Right ventricle myocardium inferior (tissue), 1 donor: ENCODE measurements at regions not wholly inside any gene's neighbourhood (a gene's known extent, or its start where the extent isn't known, plus 50 kb on each side); places are given as distances from the start of the nearest gene placed in this dataset.

Source experiments
- ATAC-seq: fragments of 200-7000 bp; cut with Tn5 transposase; one replicate; pipeline ENCODE4 v1.9.1; 2020; ENCODE audit warnings: mild to moderate bottlenecking, moderate library complexity
- DNase-seq: peaks from one replicate; pipeline ENCODE4 v3.0.0; 2021; ENCODE audit errors: missing footprints
- intact Hi-C: fragments of 100-400 bp; cut with DNase I; formaldehyde crosslinking; loops from one replicate; pipeline ENCODE4 v1.11.0; 2022
- donor health status: DM: no; HTN: yes; CAD: no; lungs with severe emphysema.

- no peak for ATAC-seq
- no peak for DNase-seq
- intact Hi-C loops: no loop called here
Measured at GRCh38 chr12:92519284-92519683, 183.5 kb upstream of the PLEKHG7 start.

DNA sequence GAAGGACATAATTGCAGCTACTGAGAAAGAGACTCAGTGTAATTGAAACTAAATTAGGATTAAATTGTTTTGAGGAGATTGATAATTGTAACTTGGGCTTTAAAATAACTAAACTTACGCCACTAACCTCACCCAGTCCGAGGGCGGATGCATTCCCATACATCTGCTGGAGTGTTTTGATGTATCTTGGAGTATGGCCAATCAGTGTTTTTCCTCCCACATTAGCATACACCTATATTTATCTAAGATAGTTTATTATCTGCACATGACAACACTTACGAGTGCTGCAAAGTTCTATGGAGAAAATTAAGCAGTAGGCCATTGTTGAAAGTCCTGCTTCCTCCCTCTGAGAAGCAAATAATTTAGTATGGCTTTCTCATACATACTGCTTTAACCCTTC, 184.7 kb upstream of the PLEKHG7 start:
- intact Hi-C loops: no loop called here
- ATAC-seq (no peak), DNase-seq (no peak)

- DNase-seq: no peak
- ATAC-seq: no peak
- intact Hi-C loops: no loop called here
Measured at GRCh38 chr12:92516277-92516600, 186.6 kb upstream of the PLEKHG7 start.

DNA sequence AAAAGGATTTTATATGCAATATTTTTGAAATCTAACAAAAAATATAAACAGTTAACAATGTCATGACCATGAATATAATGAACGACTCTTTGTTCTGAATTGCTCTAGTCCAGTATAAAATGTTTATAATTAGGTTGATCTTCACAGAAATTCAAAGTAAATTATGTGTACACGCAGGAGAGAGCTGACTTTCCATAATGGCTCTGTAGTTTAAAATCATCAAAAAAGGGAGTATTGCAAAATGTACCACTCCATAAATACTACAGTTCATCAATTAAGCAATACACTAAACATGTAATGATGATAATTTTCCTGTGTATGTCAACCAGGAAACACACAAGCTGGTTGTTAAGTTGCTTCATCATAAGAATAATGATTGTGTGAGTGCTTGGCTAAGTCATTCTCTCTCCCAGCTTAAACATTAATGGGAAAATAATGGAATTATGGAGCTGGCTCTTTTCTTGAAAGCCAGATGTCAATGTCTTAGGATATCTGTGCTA, 189.5 kb upstream of the PLEKHG7 start:
- DNase-seq (no peak), ATAC-seq (no peak)
- intact Hi-C loops: no loop called here

DNA sequence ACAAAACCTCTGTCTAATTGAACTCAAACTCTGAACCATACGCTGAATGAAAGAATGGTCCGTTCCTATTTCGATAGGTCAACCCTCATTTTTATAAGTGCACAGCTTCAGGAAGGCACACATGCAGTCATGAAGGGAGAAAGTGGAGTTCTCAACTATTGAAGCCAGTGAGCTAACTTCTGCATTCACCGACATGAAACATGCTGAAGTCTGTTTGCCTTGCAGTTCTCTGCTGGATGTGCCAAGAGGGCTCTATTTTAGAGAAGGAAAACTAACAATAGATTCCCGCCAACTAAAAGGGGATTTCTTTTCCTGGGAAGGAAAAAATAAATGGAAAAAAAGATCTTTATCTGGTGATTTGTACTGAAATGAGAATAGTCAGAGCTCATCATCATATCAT, 191.0 kb upstream of the PLEKHG7 start:
- intact Hi-C loops: no loop called here
- DNase-seq (no peak), ATAC-seq (peak; percentile 44)

DNA sequence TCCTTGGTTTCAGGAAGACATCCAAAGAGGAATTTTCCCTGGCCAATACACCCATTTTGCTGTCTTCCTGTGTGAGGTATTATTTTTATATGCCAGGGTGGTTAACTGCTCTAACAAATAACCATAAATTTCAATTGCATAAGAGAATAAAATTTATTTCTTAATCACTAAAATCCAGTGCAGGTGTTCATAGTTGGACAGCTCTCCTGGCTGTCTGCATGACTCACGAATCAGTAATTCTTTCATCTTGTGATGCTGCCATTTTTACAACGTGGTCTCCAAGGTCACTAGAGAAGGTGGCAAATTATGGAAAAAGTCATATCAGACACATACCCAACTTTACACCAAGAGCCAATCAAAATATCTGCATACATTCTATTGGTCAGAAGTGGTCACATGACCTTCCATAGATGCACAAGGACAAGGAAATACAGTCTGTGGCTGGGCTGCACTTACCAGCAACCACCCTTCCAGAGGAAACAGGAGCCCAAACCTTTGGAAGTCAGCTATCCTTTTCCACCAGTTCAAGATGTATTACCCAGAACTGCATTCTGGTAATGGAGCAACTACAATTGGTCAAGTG, 193.5 kb upstream of the PLEKHG7 start:
- ATAC-seq: no peak
- intact Hi-C loops: loop anchor here (5.0 to 10.0 kb wide), 2 partner anchors 64 to 362 kb away; partner anchors contain the start of gene BTG1
- DNase-seq: no peak

- DNase-seq: no peak
Measured at GRCh38 chr12:92506891-92507290, 195.9 kb upstream of the PLEKHG7 start.

DNA sequence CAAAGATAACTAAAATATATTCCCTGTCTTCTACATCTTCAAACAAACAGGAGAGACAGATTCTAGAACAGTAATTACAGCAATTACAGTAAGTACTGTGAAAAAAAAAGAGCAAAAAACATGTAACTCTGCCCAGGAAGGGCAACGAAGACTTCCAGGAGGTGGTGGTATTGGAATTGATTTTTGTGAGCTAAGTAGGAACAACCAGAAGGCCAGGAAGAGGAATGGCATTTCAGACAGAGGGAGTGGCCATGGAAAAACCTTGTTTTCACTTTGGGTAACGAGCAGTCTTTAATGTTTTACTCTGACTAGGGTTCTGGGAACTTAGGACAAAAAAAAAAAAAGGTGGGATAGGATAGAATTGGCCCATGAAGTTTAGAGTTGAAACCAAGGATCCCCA, 196.3 kb upstream of the PLEKHG7 start:
- DNase-seq: no peak
- intact Hi-C loops: loop anchor here (5.0 to 10.0 kb wide), 2 partner anchors 62 to 359 kb away; partner anchors contain the start of gene BTG1
- no peak for ATAC-seq

More at GRCh38 chr12:92506891-92507290, 195.9 kb upstream of the PLEKHG7 start:
- ATAC-seq: no peak
- intact Hi-C loops: loop anchor here (5.0 to 10.0 kb wide), 2 partner anchors 62 to 360 kb away; partner anchors contain the start of gene BTG1

DNA sequence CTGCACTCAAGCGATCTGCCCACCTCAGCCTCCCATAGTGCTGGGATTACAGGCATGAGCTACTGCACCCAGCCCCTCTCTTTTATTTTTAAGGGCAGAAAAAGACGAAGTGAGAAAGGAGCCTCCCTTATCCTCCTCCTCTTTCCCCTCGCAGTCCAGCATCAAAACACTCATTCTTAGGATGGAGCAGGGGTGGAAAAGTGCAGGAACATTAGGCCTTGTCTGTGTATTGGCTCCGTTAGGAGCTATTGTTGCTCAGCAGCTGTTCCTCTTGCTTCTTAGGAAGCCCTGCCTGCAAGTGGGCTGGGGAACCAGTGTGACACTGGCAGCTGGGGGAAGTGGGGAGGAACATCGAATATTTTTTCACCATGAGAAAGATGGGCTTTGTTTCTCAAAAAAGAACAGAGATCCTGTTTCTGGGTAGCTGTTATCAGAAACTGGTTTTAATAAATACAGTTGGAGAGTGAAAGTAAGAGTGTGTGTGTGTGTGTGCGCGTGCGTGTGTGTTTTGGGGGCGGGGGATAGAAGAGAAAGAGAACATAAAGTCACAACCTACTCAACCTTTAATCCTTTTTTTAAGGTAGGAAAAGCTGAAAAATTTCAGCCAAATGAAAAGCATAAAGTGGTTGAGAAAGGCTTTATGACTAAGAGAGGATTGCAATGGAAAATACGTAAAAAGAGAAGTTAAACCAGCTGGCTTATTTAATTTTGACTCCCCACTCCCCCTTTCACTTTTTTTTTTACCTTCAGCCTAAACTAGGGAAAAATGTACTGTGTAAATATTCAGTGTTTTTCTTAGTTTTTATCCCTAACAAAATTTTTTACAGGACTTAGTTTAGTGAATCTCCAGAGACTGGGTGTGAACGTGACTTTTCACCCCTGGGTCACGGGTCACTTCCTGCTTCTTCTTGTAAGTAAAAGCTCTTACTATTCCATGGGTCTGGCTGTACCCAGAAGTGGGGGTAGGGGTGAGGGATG, 197.2 kb upstream of the PLEKHG7 start:
- intact Hi-C loops: loop anchor here (5.0 to 10.0 kb wide), 2 partner anchors 61 to 358 kb away; partner anchors contain the start of gene BTG1
- DNase-seq (peak; percentile 78), ATAC-seq (peak; percentile 55)

DNA sequence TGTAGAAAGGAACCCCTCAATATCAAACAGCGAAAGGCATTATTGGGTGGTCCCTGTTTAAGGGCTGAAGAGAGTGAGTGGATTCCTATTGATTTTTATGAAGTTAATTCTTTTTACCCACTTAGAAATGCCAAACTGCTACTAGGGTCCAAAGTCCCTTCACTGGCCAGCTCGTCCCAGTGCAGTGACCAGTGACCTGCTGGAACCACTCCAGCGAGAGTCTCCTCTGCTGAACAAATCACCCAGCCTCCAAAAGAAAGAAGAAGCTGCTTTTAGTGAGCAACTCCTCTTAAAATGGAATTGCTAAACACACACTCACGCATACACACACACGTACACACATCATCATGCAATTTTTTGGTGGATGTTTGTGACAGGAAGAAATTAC, 198.2 kb upstream of the PLEKHG7 start:
- no peak for DNase-seq
- ATAC-seq: no peak
- intact Hi-C loops: loop anchor here (10.0 kb wide), 1 partner anchor 60 kb away; no protein-coding TSS in a partner anchor

- ATAC-seq: no peak
- intact Hi-C loops: loop anchor here (2.0 to 10.0 kb wide), 2 partner anchors 59 to 67 kb away; no protein-coding TSS in a partner anchor
- no peak for DNase-seq
Measured at GRCh38 chr12:92503971-92504593, 198.7 kb upstream of the PLEKHG7 start.

DNA sequence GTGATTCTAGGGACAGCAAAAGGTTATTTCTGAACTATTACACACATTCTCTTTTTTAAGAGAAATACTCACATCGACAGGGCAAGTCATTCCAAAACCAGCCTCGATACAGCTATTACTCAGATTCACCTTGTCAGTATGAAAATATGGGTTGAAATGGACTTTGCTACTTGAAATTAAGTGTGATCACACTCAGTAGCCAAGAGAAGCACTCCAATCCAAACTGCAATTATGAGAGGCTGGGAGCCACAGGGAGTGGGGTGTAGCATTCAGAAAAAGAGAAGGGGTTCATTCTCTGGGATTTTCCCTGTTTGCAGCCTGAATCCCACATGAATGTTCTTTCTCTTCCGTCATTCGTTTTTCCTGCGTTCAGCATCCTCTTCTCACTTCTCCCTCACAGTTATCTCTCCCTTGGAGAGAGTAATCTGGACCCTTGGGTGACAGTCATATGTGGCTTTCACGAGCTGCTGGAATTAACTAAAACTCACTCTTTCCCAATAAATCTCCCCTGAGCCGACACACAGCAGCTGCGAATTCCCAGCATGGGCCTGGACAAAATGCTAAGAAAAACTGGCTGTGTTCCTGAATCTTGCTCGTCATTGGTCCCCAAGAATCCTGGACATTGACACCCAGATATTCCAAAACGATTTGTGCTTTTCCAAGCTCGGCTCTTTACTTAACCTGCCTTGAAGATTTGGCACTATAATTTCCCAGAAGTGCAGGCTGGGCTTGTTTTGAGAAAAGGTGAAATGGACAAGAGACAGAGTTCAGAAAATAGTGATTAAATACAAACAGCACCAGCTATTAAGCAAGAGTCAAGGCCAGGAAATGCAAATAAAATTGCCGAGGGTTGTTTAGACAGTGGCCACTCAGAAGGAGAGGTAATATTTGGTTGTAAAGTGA, 199.5 kb upstream of the PLEKHG7 start:
- DNase-seq (no peak), ATAC-seq (peak; percentile 84)
- intact Hi-C loops: loop anchor here (2.0 to 10.0 kb wide), 2 partner anchors 58 to 68 kb away; no protein-coding TSS in a partner anchor

- intact Hi-C loops: loop anchor here (2.0 to 10.0 kb wide), 2 partner anchors 58 to 68 kb away; no protein-coding TSS in a partner anchor
- ATAC-seq (no peak), DNase-seq (no peak)
Measured at GRCh38 chr12:92502417-92503028, 200.3 kb upstream of the PLEKHG7 start.

DNA sequence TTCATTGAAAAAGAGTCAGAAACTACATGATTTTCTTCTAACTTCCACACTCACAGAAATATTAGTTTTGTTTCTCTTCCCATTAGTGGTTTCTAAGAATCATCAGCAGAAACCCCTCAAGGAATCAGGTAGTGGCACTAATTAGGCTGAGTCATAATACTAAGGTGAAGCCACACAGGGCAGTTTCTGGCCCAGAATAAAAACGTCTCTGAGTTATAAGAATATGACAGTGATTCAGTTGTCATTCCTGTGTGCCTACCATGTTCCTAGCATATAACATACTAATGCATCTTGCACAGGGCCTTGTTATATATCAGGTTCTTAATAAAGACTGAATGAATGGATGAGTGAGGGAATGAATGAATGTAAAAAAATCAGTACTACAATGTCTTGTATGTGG, 206.0 kb upstream of the PLEKHG7 start:
- ATAC-seq (no peak), DNase-seq (no peak)
- intact Hi-C loops: no loop called here

DNA sequence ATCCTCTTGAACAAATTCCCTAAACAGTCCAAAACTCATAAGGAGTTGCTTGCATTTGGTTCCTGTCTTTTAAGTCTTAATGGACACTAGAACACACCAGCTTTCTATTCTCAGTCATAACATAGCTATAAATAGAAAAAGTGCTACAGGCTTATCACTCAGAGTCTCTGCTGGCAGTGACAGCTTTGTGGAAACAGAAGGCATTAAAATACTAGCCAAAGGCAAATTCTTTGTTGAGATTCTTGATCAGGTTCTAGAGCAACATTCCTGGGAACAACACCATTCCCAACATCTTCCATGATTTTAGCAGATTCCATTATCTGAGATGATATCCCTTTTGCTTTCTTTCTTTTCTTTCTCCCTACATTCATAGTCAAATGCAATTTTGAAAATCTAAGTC, 207.7 kb upstream of the PLEKHG7 start:
- ATAC-seq (peak; percentile 42), DNase-seq (no peak)
- intact Hi-C loops: no loop called here

DNA sequence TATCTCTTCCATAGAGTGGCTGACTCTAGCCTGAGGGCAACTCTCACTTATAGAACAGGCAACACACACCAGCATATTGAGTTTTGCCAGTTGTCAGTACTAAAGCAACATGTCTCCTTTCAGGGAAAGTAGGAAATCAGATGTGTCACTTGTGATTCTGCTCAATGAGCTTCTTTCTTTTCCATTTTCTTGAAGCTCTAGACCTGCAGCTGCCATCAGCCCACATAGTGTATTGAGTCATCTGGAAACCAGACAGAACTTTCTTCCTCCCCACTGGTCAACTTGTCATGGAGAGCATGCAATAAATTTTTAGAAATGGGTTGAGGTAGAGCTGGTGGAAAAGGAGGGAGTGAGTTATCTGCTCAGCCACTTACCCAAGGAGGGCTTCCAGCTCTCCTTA, 209.0 kb upstream of the PLEKHG7 start:
- intact Hi-C loops: no loop called here
- DNase-seq: no peak
- ATAC-seq: no peak

DNA sequence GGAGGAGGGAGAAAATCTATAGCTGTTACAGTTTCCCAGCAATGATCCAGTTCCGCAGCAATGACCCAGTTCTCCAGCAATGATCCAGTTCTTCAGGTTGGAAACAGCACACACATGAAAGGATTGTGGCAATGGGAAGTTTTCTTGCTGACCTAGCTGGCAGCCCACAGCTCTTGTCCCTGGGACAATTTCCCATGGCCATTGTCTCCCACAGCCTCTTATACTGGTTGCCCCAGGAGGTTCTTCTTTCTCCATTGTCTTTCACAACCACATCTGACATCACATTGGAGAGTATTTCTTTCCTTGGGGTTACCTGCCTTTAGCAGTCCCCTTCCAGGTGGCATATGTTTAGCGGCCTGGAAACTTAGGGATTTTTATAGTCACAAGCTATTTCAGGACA, 209.8 kb upstream of the PLEKHG7 start:
- ATAC-seq (no peak), DNase-seq (no peak)
- intact Hi-C loops: no loop called here

DNA sequence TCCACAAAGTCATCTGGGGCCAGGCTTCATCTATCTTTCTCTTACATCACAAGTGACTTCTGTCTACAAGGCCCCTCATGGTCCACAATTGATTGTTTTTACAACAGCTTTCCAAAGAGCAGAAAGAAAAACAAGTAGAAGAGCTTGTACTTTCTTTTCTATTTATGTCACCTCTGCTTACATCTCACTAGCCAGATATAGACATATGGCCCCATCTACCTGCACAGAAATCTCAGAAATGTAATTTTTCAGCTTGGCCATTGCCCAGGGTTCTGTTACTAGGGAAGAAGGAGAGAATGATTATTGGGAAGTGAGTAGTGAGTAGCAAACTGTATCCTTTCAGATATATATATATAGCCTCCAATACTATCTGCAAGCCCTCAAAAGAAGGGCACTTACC, 210.5 kb upstream of the PLEKHG7 start:
- ATAC-seq (no peak), DNase-seq (no peak)
- intact Hi-C loops: no loop called here
